ENCODE measurements at regions not wholly inside any gene's neighbourhood (a gene's known extent, or its start where the extent isn't known, plus 50 kb on each side); places are given as distances from the start of the nearest gene placed in this dataset.

DNA sequence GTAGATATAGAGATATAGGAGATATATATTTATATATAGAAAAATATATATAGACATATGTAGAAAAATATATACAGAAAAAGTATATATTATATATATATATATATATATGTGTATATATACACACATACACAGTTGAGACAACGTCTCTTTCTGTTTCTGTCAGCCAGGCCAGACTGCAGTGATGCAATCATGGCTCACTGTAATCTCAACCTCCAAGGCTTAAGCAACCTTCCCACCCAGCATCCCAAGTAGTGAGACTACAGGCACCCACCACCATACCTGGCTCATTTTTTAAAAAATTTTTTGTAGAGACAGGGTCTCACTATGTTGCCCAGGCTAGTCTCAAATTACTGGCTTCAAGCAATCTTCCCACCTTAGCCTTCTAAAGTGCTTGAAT lies 426.3 kb downstream of the GPM6A start:
- peaks cover 2 to 24% (median 10%) of the 10 kb centered on the region in 3 donors for H3K9me3 Mint-ChIP-seq
- no CpG with 5 or more reads among the region's 1 CpG for WGBS (ENCODE audit: insufficient coverage)

DNA sequence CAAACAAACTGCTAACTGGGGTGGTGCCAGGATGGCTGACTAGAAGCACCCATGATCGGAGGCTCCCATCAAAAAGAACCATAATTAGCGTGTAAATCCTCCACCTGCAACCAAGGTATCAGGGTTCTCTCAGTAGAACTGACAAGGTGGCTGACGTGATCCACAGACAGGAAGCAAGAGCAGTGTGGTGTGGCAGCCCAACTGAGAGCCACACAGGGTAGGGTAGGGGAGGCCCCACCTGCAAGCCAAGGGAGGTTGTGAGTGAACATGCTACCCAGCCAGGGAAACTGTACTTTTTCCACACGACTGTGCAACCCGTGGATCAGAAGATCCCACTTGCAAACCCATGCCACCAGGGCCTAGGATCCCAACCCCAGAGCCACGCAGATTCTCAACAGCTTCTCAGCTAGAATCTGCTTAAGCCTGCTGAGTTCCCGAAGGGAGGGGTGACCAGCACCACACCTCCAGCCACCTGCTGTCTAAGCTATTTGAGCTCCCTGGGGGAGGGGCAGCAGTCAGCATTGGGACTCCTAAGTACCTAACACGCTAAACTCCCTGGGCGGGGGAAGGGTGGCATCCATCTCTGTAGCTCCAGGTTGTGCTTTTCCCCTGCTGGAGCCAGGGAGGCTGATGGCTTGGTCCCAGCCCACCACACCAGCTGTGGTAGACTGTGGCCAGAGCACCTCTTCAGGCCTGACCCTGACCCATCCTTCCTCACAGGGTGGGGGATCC lies 425.1 kb downstream of the GPM6A start:
- POLR2A ChIA-PET: no interaction called here
- no peak for ATAC-seq (replicated peaks in 1 of 4)
- WGBS (ENCODE audit: insufficient coverage): 86% methylated on average over 7 of the region's 9 CpGs
- H3K4me3 Mint-ChIP-seq: no peak overlapping the region
- no peaks in the 10 kb centered on the region for H3K4me1 Mint-ChIP-seq
- peaks cover 4 to 24% (median 19%) of the 10 kb centered on the region in 3 donors for H3K9me3 Mint-ChIP-seq
- no peaks in the 10 kb centered on the region for H3K4me1 ChIP-seq (ENCODE audit: control insufficient read depth in 1 of 2, extremely low read depth in 1 of 2, insufficient read depth in 2 of 2, low read length in 2 of 2)
- no peaks in the 10 kb centered on the region for H3K36me3 Mint-ChIP-seq
- DNase-seq: no peak
- no peaks in the 10 kb centered on the region for H3K36me3 ChIP-seq (ENCODE audit: control insufficient read depth in 2 of 2, extremely low read depth in 1 of 2, insufficient read depth in 1 of 2, low read length in 1 of 2)
- H3K4me3 ChIP-seq (ENCODE audit: control insufficient read depth in 1 of 2, extremely low read depth in 1 of 2, low read length in 1 of 2): no peak overlapping the region
- no peaks in the 10 kb centered on the region for H3K27me3 ChIP-seq (replicated peaks in 1 of 2; ENCODE audit: control insufficient read depth in 2 of 2, extremely low read depth in 1 of 2, insufficient read depth in 2 of 2, low read length in 1 of 2)
- H3K27me3 Mint-ChIP-seq: no peaks in the 10 kb centered on the region
- no peak overlapping the region for H3K27ac ChIP-seq (ENCODE audit: low read length)
- H3K9me3 ChIP-seq: no peaks in the 10 kb centered on the region
- CTCF ChIA-PET: no interaction called here
- no peak overlapping the region for H3K27ac Mint-ChIP-seq

More for the DNA sequence above, 426.3 kb downstream of the GPM6A start:
- Histone ChIP-seq H3K27me3 (replicated peaks in 1 of 2; ENCODE audit: control insufficient read depth in 2 of 2, extremely low read depth in 1 of 2, insufficient read depth in 2 of 2, low read length in 1 of 2) (no peaks in the 10 kb centered on the region), H3K4me1 (ENCODE audit: control insufficient read depth in 1 of 2, extremely low read depth in 1 of 2, insufficient read depth in 2 of 2, low read length in 2 of 2) (no peaks in the 10 kb centered on the region), H3K9me3 (no peaks in the 10 kb centered on the region), H3K36me3 (ENCODE audit: control insufficient read depth in 2 of 2, extremely low read depth in 1 of 2, insufficient read depth in 1 of 2, low read length in 1 of 2) (no peaks in the 10 kb centered on the region), H3K27ac (ENCODE audit: low read length) (no peak overlapping the region), H3K4me3 (ENCODE audit: control insufficient read depth in 1 of 2, extremely low read depth in 1 of 2, low read length in 1 of 2) (no peak overlapping the region)
- no peaks in the 10 kb centered on the region for H3K4me1 Mint-ChIP-seq
- no peak overlapping the region for H3K27ac Mint-ChIP-seq
- ChIA-PET CTCF (no interaction called here), POLR2A (no interaction called here)
- ATAC-seq (replicated peaks in 1 of 4): no peak
- no peak overlapping the region for H3K4me3 Mint-ChIP-seq
- no peak for DNase-seq
- H3K36me3 Mint-ChIP-seq: no peaks in the 10 kb centered on the region
- no peaks in the 10 kb centered on the region for H3K27me3 Mint-ChIP-seq

GRCh38 chr4:175394208-175394607 lies 417.9 kb downstream of the GPM6A start:
- Mint-ChIP-seq H3K27me3 (no peaks in the 10 kb centered on the region), H3K27ac (no peak overlapping the region), H3K36me3 (no peaks in the 10 kb centered on the region), H3K4me3 (no peak overlapping the region), H3K4me1 (no peaks in the 10 kb centered on the region), H3K9me3 (peaks cover 3 to 35% (median 16%) of the 10 kb centered on the region in 3 donors)
- POLR2A ChIA-PET: no interaction called here
- H3K4me3 ChIP-seq (ENCODE audit: control insufficient read depth in 1 of 2, extremely low read depth in 1 of 2, low read length in 1 of 2): no peak overlapping the region
- no peaks in the 10 kb centered on the region for H3K4me1 ChIP-seq (ENCODE audit: control insufficient read depth in 1 of 2, extremely low read depth in 1 of 2, insufficient read depth in 2 of 2, low read length in 2 of 2)
- DNase-seq (no peak), ATAC-seq (replicated peaks in 1 of 4) (no peak)
- CTCF ChIA-PET: no interaction called here
- H3K9me3 ChIP-seq: no peaks in the 10 kb centered on the region
- no peak overlapping the region for H3K27ac ChIP-seq (ENCODE audit: low read length)
- H3K27me3 ChIP-seq (replicated peaks in 1 of 2; ENCODE audit: control insufficient read depth in 2 of 2, extremely low read depth in 1 of 2, insufficient read depth in 2 of 2, low read length in 1 of 2): no peaks in the 10 kb centered on the region
- no peaks in the 10 kb centered on the region for H3K36me3 ChIP-seq (ENCODE audit: control insufficient read depth in 2 of 2, extremely low read depth in 1 of 2, insufficient read depth in 1 of 2, low read length in 1 of 2)

DNA sequence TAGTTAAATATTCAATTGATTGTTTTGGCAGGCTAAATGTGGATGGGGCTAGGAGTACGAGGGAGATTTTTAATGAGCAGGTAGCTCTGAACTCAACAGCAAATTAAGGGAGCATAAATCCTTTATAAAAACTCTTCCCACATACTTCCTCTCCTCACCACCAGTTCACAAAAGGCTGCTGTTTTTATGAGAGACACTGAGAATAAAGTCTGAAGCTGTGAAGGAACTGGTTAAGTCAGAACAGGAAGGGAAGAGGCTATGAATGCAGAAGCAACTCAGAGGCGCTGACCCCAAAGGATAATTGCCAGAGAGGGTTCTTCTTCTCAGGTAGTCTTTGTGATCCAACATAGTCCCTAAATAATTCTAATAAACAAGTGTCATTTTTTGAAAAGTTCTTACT lies 406.1 kb downstream of the GPM6A start:
- no peak for DNase-seq
- Mint-ChIP-seq H3K36me3 (no peaks in the 10 kb centered on the region), H3K4me3 (no peak overlapping the region)

GRCh38 chr4:175407926-175408325 lies 404.1 kb downstream of the GPM6A start:
- H3K27me3 ChIP-seq (replicated peaks in 1 of 2; ENCODE audit: control insufficient read depth in 2 of 2, extremely low read depth in 1 of 2, insufficient read depth in 2 of 2, low read length in 1 of 2): no peaks in the 10 kb centered on the region
- CTCF ChIA-PET: no interaction called here
- no peak overlapping the region for H3K27ac ChIP-seq (ENCODE audit: low read length)
- no peaks in the 10 kb centered on the region for H3K9me3 ChIP-seq
- Mint-ChIP-seq H3K36me3 (no peaks in the 10 kb centered on the region), H3K4me1 (no peaks in the 10 kb centered on the region), H3K9me3 (peaks cover 0 to 19% (median 0%) of the 10 kb centered on the region in 3 donors), H3K27ac (no peak overlapping the region), H3K4me3 (no peak overlapping the region), H3K27me3 (no peaks in the 10 kb centered on the region)
- DNase-seq: no peak
- H3K4me3 ChIP-seq (ENCODE audit: control insufficient read depth in 1 of 2, extremely low read depth in 1 of 2, low read length in 1 of 2): no peak overlapping the region
- POLR2A ChIA-PET: no interaction called here
- no CpG with 5 or more reads among the region's 2 CpGs for WGBS (ENCODE audit: insufficient coverage)
- no peaks in the 10 kb centered on the region for H3K36me3 ChIP-seq (ENCODE audit: control insufficient read depth in 2 of 2, extremely low read depth in 1 of 2, insufficient read depth in 1 of 2, low read length in 1 of 2)
- no peaks in the 10 kb centered on the region for H3K4me1 ChIP-seq (ENCODE audit: control insufficient read depth in 1 of 2, extremely low read depth in 1 of 2, insufficient read depth in 2 of 2, low read length in 2 of 2)
- no peak for ATAC-seq (replicated peaks in 1 of 4)

More for the DNA sequence above, 406.1 kb downstream of the GPM6A start:
- Mint-ChIP-seq H3K9me3 (peaks cover 0 to 13% (median 0%) of the 10 kb centered on the region in 3 donors), H3K27me3 (no peaks in the 10 kb centered on the region), H3K27ac (no peak overlapping the region), H3K4me1 (no peaks in the 10 kb centered on the region)
- Histone ChIP-seq H3K9me3 (no peaks in the 10 kb centered on the region), H3K4me1 (ENCODE audit: control insufficient read depth in 1 of 2, extremely low read depth in 1 of 2, insufficient read depth in 2 of 2, low read length in 2 of 2) (no peaks in the 10 kb centered on the region), H3K27me3 (replicated peaks in 1 of 2; ENCODE audit: control insufficient read depth in 2 of 2, extremely low read depth in 1 of 2, insufficient read depth in 2 of 2, low read length in 1 of 2) (no peaks in the 10 kb centered on the region), H3K4me3 (ENCODE audit: control insufficient read depth in 1 of 2, extremely low read depth in 1 of 2, low read length in 1 of 2) (no peak overlapping the region), H3K27ac (ENCODE audit: low read length) (no peak overlapping the region), H3K36me3 (ENCODE audit: control insufficient read depth in 2 of 2, extremely low read depth in 1 of 2, insufficient read depth in 1 of 2, low read length in 1 of 2) (no peaks in the 10 kb centered on the region)
- no CpG with 5 or more reads among the region's 2 CpGs for WGBS (ENCODE audit: insufficient coverage)
- CTCF ChIA-PET: no interaction called here
- POLR2A ChIA-PET: no interaction called here
- no peak for ATAC-seq (replicated peaks in 1 of 4)

- H3K36me3 Mint-ChIP-seq: no peaks in the 10 kb centered on the region
- Histone ChIP-seq H3K4me1 (ENCODE audit: control insufficient read depth in 1 of 2, extremely low read depth in 1 of 2, insufficient read depth in 2 of 2, low read length in 2 of 2) (no peaks in the 10 kb centered on the region), H3K27me3 (replicated peaks in 1 of 2; ENCODE audit: control insufficient read depth in 2 of 2, extremely low read depth in 1 of 2, insufficient read depth in 2 of 2, low read length in 1 of 2) (no peaks in the 10 kb centered on the region), H3K9me3 (no peaks in the 10 kb centered on the region), H3K4me3 (ENCODE audit: control insufficient read depth in 1 of 2, extremely low read depth in 1 of 2, low read length in 1 of 2) (no peak overlapping the region), H3K36me3 (ENCODE audit: control insufficient read depth in 2 of 2, extremely low read depth in 1 of 2, insufficient read depth in 1 of 2, low read length in 1 of 2) (no peaks in the 10 kb centered on the region), H3K27ac (ENCODE audit: low read length) (no peak overlapping the region)
- CTCF ChIA-PET: no interaction called here
- H3K27me3 Mint-ChIP-seq: no peaks in the 10 kb centered on the region
- H3K27ac Mint-ChIP-seq: no peak overlapping the region
- DNase-seq (no peak), ATAC-seq (replicated peaks in 1 of 4) (no peak)
- no peak overlapping the region for H3K4me3 Mint-ChIP-seq
- POLR2A ChIA-PET: no interaction called here
- H3K4me1 Mint-ChIP-seq: no peaks in the 10 kb centered on the region
- peaks cover 5 to 41% (median 18%) of the 10 kb centered on the region in 3 donors for H3K9me3 Mint-ChIP-seq
Observed at GRCh38 chr4:175411251-175411650, 400.8 kb downstream of the GPM6A start.

DNA sequence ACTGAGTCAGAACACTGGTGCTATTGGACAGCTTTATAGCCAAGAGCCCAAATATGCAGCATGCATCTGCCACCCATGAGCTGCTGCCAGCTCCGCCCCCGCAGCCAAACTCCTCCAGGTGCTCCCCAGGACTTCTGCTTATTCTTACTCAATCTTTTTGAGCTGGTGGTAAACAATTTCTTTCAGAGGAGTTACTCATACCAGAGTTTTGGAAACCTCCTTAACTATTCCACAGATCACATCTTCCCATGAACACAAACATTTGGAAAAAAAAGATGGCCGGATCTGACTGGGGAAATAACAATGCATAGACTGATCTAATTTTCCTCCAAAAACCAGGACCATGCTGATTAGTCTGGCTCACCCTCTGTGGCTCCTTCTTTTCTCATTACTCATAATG lies 399.9 kb downstream of the GPM6A start:
- H3K27ac ChIP-seq (ENCODE audit: low read length): no peak overlapping the region
- peaks cover 5 to 41% (median 18%) of the 10 kb centered on the region in 3 donors for H3K9me3 Mint-ChIP-seq
- 75% methylated on average over 1 of the region's 3 CpGs for WGBS (ENCODE audit: insufficient coverage)
- POLR2A ChIA-PET: no interaction called here
- no peaks in the 10 kb centered on the region for H3K4me1 Mint-ChIP-seq
- no peak overlapping the region for H3K4me3 Mint-ChIP-seq
- H3K4me3 ChIP-seq (ENCODE audit: control insufficient read depth in 1 of 2, extremely low read depth in 1 of 2, low read length in 1 of 2): no peak overlapping the region
- no peaks in the 10 kb centered on the region for H3K4me1 ChIP-seq (ENCODE audit: control insufficient read depth in 1 of 2, extremely low read depth in 1 of 2, insufficient read depth in 2 of 2, low read length in 2 of 2)
- ATAC-seq (replicated peaks in 1 of 4) (no peak), DNase-seq (no peak)
- H3K36me3 ChIP-seq (ENCODE audit: control insufficient read depth in 2 of 2, extremely low read depth in 1 of 2, insufficient read depth in 1 of 2, low read length in 1 of 2): no peaks in the 10 kb centered on the region
- H3K27me3 ChIP-seq (replicated peaks in 1 of 2; ENCODE audit: control insufficient read depth in 2 of 2, extremely low read depth in 1 of 2, insufficient read depth in 2 of 2, low read length in 1 of 2): no peaks in the 10 kb centered on the region
- H3K27ac Mint-ChIP-seq: no peak overlapping the region
- H3K27me3 Mint-ChIP-seq: no peaks in the 10 kb centered on the region
- H3K9me3 ChIP-seq: no peaks in the 10 kb centered on the region
- CTCF ChIA-PET: no interaction called here
- H3K36me3 Mint-ChIP-seq: no peaks in the 10 kb centered on the region
